ENCODE measurements at regions not wholly inside any gene's neighbourhood (a gene's known extent, or its start where the extent isn't known, plus 50 kb on each side); places are given as distances from the start of the nearest gene placed in this dataset.

DNA sequence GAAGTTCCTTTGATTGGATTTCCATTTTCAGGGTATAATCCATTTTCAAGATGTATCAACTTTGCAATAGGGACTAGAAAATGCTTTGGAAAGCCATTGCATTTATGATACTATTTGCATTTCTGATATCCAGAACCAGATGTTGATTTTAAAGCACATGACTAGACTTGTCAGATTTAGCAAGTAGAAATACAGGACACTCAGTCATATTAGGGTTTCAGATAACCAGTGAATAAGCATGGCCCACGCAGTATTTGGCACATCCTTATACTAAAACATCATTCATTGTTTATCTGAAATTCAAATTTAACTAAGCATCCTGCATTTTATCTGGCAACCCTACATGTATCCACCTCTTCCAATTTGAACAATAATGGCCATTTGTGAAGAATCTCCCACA, 113.3 kb upstream of the DPT start:
- Histone ChIP-seq H3K27me3 (ENCODE audit: insufficient read depth, low read length) (no peaks in the 10 kb centered on the region), H3K79me2 (ENCODE audit: insufficient read depth, low read length) (no peaks in the 10 kb centered on the region), H3K9ac (ENCODE audit: low read length) (no peak overlapping the region), H3K9me3 (ENCODE audit: insufficient read depth, low read depth, low read length) (no peaks in the 10 kb centered on the region), H3K4me2 (ENCODE audit: low read length) (no peak overlapping the region), H3K4me3 (ENCODE audit: insufficient read depth, low read depth, low read length) (no peak overlapping the region), H3K27ac (ENCODE audit: low read depth, low read length) (no peak overlapping the region), H3K4me1 (ENCODE audit: insufficient read depth, low read length) (no peaks in the 10 kb centered on the region), H4K20me1 (ENCODE audit: insufficient read depth, low read length) (no peaks in the 10 kb centered on the region), H2AFZ (ENCODE audit: low read depth, low read length) (no peak overlapping the region), H3K36me3 (ENCODE audit: insufficient read depth, low read length) (no peaks in the 10 kb centered on the region)
- Mint-ChIP-seq H3K9me3 (ENCODE audit: unreplicated experiment) (no peaks in the 10 kb centered on the region), H3K36me3 (ENCODE audit: low read depth, unreplicated experiment) (no peaks in the 10 kb centered on the region), H3K4me3 (ENCODE audit: unreplicated experiment) (no peak overlapping the region), H3K27me3 (ENCODE audit: low read depth, unreplicated experiment) (no peaks in the 10 kb centered on the region), H3K27ac (ENCODE audit: unreplicated experiment) (no peak overlapping the region), H3K4me1 (ENCODE audit: low read depth, unreplicated experiment) (no peaks in the 10 kb centered on the region)
- FAIRE-seq, result no peak
- TF ChIP-seq, protein P1, sequence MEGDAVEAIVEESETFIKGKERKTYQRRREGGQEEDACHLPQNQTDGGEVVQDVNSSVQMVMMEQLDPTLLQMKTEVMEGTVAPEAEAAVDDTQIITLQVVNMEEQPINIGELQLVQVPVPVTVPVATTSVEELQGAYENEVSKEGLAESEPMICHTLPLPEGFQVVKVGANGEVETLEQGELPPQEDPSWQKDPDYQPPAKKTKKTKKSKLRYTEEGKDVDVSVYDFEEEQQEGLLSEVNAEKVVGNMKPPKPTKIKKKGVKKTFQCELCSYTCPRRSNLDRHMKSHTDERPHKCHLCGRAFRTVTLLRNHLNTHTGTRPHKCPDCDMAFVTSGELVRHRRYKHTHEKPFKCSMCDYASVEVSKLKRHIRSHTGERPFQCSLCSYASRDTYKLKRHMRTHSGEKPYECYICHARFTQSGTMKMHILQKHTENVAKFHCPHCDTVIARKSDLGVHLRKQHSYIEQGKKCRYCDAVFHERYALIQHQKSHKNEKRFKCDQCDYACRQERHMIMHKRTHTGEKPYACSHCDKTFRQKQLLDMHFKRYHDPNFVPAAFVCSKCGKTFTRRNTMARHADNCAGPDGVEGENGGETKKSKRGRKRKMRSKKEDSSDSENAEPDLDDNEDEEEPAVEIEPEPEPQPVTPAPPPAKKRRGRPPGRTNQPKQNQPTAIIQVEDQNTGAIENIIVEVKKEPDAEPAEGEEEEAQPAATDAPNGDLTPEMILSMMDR (IDR thresholded peaks at IDR 0.05; ENCODE audit: insufficient read depth, low read depth, low read length), result no peak
- no peak for TF ChIP-seq EZH2 (IDR thresholded peaks at IDR 0.05; ENCODE audit: insufficient read depth, low read length)
- DNase-seq (ENCODE audit: low read depth), result no peak

DNA sequence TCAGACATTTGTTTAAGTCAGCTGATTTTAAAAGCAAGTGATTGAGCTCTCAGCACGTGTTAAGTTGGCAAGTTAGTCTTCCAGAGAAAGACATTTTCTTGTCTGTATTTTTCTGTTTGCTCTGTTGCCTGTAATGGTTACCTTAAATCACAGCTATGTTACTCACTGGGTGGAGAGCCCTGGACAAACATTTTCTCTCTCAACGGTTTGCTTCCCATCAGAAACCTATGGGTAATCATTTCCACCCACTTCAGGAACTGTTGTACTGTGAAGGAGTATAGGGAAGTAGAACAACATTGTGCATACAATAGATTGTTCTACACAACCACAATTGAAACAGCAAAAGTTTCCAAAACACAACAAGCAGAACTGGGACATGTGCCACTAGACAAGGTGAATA, 113.9 kb upstream of the DPT start:
- Mint-ChIP-seq H3K4me3 (ENCODE audit: unreplicated experiment) (no peak overlapping the region), H3K36me3 (ENCODE audit: low read depth, unreplicated experiment) (no peaks in the 10 kb centered on the region), H3K27me3 (ENCODE audit: low read depth, unreplicated experiment) (no peaks in the 10 kb centered on the region), H3K27ac (ENCODE audit: unreplicated experiment) (no peak overlapping the region), H3K4me1 (ENCODE audit: low read depth, unreplicated experiment) (no peaks in the 10 kb centered on the region), H3K9me3 (ENCODE audit: unreplicated experiment) (no peaks in the 10 kb centered on the region)
- TF ChIP-seq, protein P1 (IDR thresholded peaks at IDR 0.05; ENCODE audit: insufficient read depth, low read depth, low read length), result no peak
- no peak for TF ChIP-seq EZH2 (IDR thresholded peaks at IDR 0.05; ENCODE audit: insufficient read depth, low read length)
- H3K9ac ChIP-seq (ENCODE audit: low read length), result no peak overlapping the region
- H3K9me3 ChIP-seq (ENCODE audit: insufficient read depth, low read depth, low read length), result no peaks in the 10 kb centered on the region
- no peak overlapping the region for H2AFZ ChIP-seq (ENCODE audit: low read depth, low read length)
- H3K4me3 ChIP-seq (ENCODE audit: insufficient read depth, low read depth, low read length), result no peak overlapping the region
- DNase-seq (ENCODE audit: low read depth), result no peak
- H3K36me3 ChIP-seq (ENCODE audit: insufficient read depth, low read length), result no peaks in the 10 kb centered on the region
- no peak overlapping the region for H3K4me2 ChIP-seq (ENCODE audit: low read length)
- H3K27ac ChIP-seq (ENCODE audit: low read depth, low read length), result no peak overlapping the region
- H3K27me3 ChIP-seq (ENCODE audit: insufficient read depth, low read length), result no peaks in the 10 kb centered on the region
- no peaks in the 10 kb centered on the region for H4K20me1 ChIP-seq (ENCODE audit: insufficient read depth, low read length)
- H3K79me2 ChIP-seq (ENCODE audit: insufficient read depth, low read length), result no peaks in the 10 kb centered on the region
- FAIRE-seq, result no peak
- no peaks in the 10 kb centered on the region for H3K4me1 ChIP-seq (ENCODE audit: insufficient read depth, low read length)

DNA sequence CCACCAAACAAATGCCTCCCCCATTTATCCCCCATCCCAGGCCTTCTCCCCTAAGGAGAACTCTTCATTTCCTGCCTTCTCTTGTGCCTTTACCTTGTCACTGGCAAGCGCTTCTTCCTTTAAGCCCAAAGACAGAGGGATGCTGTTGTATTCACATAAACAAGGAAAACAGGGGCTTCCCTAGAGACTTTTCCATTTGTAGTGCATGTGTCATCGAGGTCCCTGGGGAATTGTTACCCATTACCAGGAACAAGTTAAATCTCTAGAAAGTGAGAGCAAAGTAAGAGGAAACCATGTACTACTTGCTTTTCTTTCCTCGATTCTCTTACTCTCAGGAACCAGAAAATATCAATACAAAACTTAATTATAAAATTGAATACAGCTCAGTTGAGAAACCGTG, 114.4 kb upstream of the DPT start:
- no peak for DNase-seq (ENCODE audit: low read depth)
- H3K9me3 Mint-ChIP-seq (ENCODE audit: unreplicated experiment), result no peaks in the 10 kb centered on the region
- no peaks in the 10 kb centered on the region for H3K4me1 Mint-ChIP-seq (ENCODE audit: low read depth, unreplicated experiment)
- H3K27me3 Mint-ChIP-seq (ENCODE audit: low read depth, unreplicated experiment), result no peaks in the 10 kb centered on the region
- no peaks in the 10 kb centered on the region for H3K79me2 ChIP-seq (ENCODE audit: insufficient read depth, low read length)
- no peak overlapping the region for H3K27ac ChIP-seq (ENCODE audit: low read depth, low read length)
- H3K4me3 Mint-ChIP-seq (ENCODE audit: unreplicated experiment), result no peak overlapping the region
- no peaks in the 10 kb centered on the region for H3K4me1 ChIP-seq (ENCODE audit: insufficient read depth, low read length)
- no peaks in the 10 kb centered on the region for H3K9me3 ChIP-seq (ENCODE audit: insufficient read depth, low read depth, low read length)
- no peak overlapping the region for H3K4me2 ChIP-seq (ENCODE audit: low read length)
- H3K36me3 ChIP-seq (ENCODE audit: insufficient read depth, low read length), result no peaks in the 10 kb centered on the region
- TF ChIP-seq, protein P1 (IDR thresholded peaks at IDR 0.05; ENCODE audit: insufficient read depth, low read depth, low read length), result no peak
- TF ChIP-seq EZH2 (IDR thresholded peaks at IDR 0.05; ENCODE audit: insufficient read depth, low read length), result no peak
- no peaks in the 10 kb centered on the region for H3K36me3 Mint-ChIP-seq (ENCODE audit: low read depth, unreplicated experiment)
- H2AFZ ChIP-seq (ENCODE audit: low read depth, low read length), result no peak overlapping the region
- no peaks in the 10 kb centered on the region for H3K27me3 ChIP-seq (ENCODE audit: insufficient read depth, low read length)
- H3K9ac ChIP-seq (ENCODE audit: low read length), result no peak overlapping the region
- no peak overlapping the region for H3K4me3 ChIP-seq (ENCODE audit: insufficient read depth, low read depth, low read length)
- no peak for FAIRE-seq
- H3K27ac Mint-ChIP-seq (ENCODE audit: unreplicated experiment), result no peak overlapping the region
- H4K20me1 ChIP-seq (ENCODE audit: insufficient read depth, low read length), result no peaks in the 10 kb centered on the region

Measured in astrocyte (in vitro differentiated cells and primary cell).